ENCODE measurements at regions not wholly inside any gene's neighbourhood (a gene's known extent, or its start where the extent isn't known, plus 50 kb on each side); places are given as distances from the start of the nearest gene placed in this dataset.

GRCh38 chr4:129897111-129897510 is 801.2 kb downstream of the C4orf33 start:
- Histone ChIP-seq H3K18ac (ENCODE audit: low read length) (no peak overlapping the region), H3K14ac (ENCODE audit: low read length) (no peak overlapping the region), H2BK12ac (ENCODE audit: low read length) (no peak overlapping the region), H4K91ac (ENCODE audit: low read depth, low read length, poor library complexity) (no peak overlapping the region), H3K4me1 (ENCODE audit: control insufficient read depth in 2 of 2, insufficient read depth in 1 of 2, low read depth in 1 of 2, low read length in 2 of 2) (no peaks in the 10 kb centered on the region), H3K27ac (replicated peaks; ENCODE audit: low read length) (no peak overlapping the region), H3K9ac (ENCODE audit: low read depth, low read length, poor library complexity) (no peak overlapping the region), H2AK5ac (ENCODE audit: low read depth, low read length) (no peak overlapping the region), H2AFZ (ENCODE audit: low read length) (no peak overlapping the region), H3K4me2 (ENCODE audit: insufficient read depth, low read length, poor library complexity, severe bottlenecking) (no peak overlapping the region), H2BK5ac (ENCODE audit: low read length) (no peak overlapping the region), H3K4ac (ENCODE audit: low read length) (no peak overlapping the region), H2BK15ac (ENCODE audit: low read length) (no peak overlapping the region), H3K23ac (ENCODE audit: low read depth, low read length, poor library complexity) (no peak overlapping the region), H4K8ac (ENCODE audit: low read depth, low read length) (no peak overlapping the region), H3K36me3 (replicated peaks in 1 of 2; ENCODE audit: control insufficient read depth in 2 of 2, insufficient read depth in 2 of 2, low read length in 2 of 2) (no peaks in the 10 kb centered on the region), H3K4me3 (ENCODE audit: low read length in 2 of 2) (no peak overlapping the region), H3K9me3 (replicated peaks in 1 of 2; ENCODE audit: control insufficient read depth in 2 of 2, insufficient read depth in 1 of 2, low read depth in 1 of 2, low read length in 2 of 2) (peaks cover 0 to 2% of the 10 kb centered on the region in 2 donors), H2BK120ac (ENCODE audit: low read depth, low read length) (no peak overlapping the region), H3K27me3 (ENCODE audit: control insufficient read depth in 3 of 3, insufficient read depth in 3 of 3, low read depth in 1 of 3, low read length in 3 of 3) (peaks cover 0 to 3% (median 0%) of the 10 kb centered on the region in 3 experiments), H3K79me1 (ENCODE audit: low read depth, low read length) (no peaks in the 10 kb centered on the region)
- DNase-seq (ENCODE audit: low spot score) = no peak
- no CpG with 5 or more reads among the region's 2 CpGs for WGBS, 2 donors (ENCODE audit: extremely low coverage in 2 of 2, insufficient read length in 2 of 2, insufficient replicate concordance in 1 of 2)

GRCh38 chr4:129899849-129900248 is 803.9 kb downstream of the C4orf33 start:
- Histone ChIP-seq H4K8ac (ENCODE audit: low read depth, low read length) (no peak overlapping the region), H2BK5ac (ENCODE audit: low read length) (no peak overlapping the region), H3K23ac (ENCODE audit: low read depth, low read length, poor library complexity) (no peak overlapping the region), H2AFZ (ENCODE audit: low read length) (no peak overlapping the region), H3K4me2 (ENCODE audit: insufficient read depth, low read length, poor library complexity, severe bottlenecking) (no peak overlapping the region), H3K18ac (ENCODE audit: low read length) (no peak overlapping the region), H3K14ac (ENCODE audit: low read length) (no peak overlapping the region), H2BK15ac (ENCODE audit: low read length) (no peak overlapping the region), H3K36me3 (replicated peaks in 1 of 2; ENCODE audit: control insufficient read depth in 2 of 2, insufficient read depth in 2 of 2, low read length in 2 of 2) (no peaks in the 10 kb centered on the region), H3K27me3 (ENCODE audit: control insufficient read depth in 3 of 3, insufficient read depth in 3 of 3, low read depth in 1 of 3, low read length in 3 of 3) (peaks cover 0 to 3% (median 0%) of the 10 kb centered on the region in 3 experiments), H2BK12ac (ENCODE audit: low read length) (no peak overlapping the region), H3K4me3 (ENCODE audit: low read length in 2 of 2) (no peak overlapping the region), H3K4ac (ENCODE audit: low read length) (no peak overlapping the region), H4K91ac (ENCODE audit: low read depth, low read length, poor library complexity) (no peak overlapping the region), H3K9me3 (replicated peaks in 1 of 2; ENCODE audit: control insufficient read depth in 2 of 2, insufficient read depth in 1 of 2, low read depth in 1 of 2, low read length in 2 of 2) (peaks cover 0 to 2% of the 10 kb centered on the region in 2 donors), H2BK120ac (ENCODE audit: low read depth, low read length) (no peak overlapping the region), H3K79me1 (ENCODE audit: low read depth, low read length) (no peaks in the 10 kb centered on the region), H3K9ac (ENCODE audit: low read depth, low read length, poor library complexity) (no peak overlapping the region), H3K4me1 (ENCODE audit: control insufficient read depth in 2 of 2, insufficient read depth in 1 of 2, low read depth in 1 of 2, low read length in 2 of 2) (no peaks in the 10 kb centered on the region), H2AK5ac (ENCODE audit: low read depth, low read length) (no peak overlapping the region), H3K27ac (replicated peaks; ENCODE audit: low read length) (no peak overlapping the region)
- WGBS, 2 donors (ENCODE audit: extremely low coverage in 2 of 2, insufficient read length in 2 of 2, insufficient replicate concordance in 1 of 2) = no CpG with 5 or more reads among the region's 3 CpGs
- no peak for DNase-seq (ENCODE audit: low spot score)

DNA sequence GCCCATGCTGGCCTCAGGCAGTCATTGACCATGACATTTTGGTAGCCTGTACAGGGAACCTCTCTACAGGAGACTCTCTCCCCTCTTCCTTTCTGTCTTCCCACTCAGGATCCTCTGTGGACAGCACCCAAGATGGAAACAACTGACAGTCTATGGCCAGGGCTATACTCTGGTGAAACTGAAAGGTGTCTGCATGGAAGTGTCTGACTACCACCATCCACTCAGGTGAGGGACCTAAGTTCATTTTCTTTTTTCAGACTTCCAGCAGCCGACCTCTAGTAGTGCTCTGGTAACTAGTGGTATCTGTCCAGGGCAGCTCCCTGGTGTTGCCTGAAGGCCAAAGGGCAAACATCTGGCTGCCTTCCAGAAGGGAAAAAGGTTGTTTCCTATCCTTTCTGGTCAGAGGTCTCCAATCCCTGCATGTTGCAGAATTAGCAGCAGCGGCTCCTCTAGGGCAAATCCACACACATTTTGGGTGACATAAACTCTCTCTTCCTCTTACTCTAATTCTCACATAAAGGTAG is 804.5 kb downstream of the C4orf33 start:
- Histone ChIP-seq H2AK5ac (ENCODE audit: low read depth, low read length) (no peak overlapping the region), H3K14ac (ENCODE audit: low read length) (no peak overlapping the region), H3K79me1 (ENCODE audit: low read depth, low read length) (no peaks in the 10 kb centered on the region), H4K8ac (ENCODE audit: low read depth, low read length) (no peak overlapping the region), H3K4ac (ENCODE audit: low read length) (no peak overlapping the region), H3K4me3 (ENCODE audit: low read length in 2 of 2) (no peak overlapping the region), H2AFZ (ENCODE audit: low read length) (no peak overlapping the region), H2BK12ac (ENCODE audit: low read length) (no peak overlapping the region), H4K91ac (ENCODE audit: low read depth, low read length, poor library complexity) (no peak overlapping the region), H3K9me3 (replicated peaks in 1 of 2; ENCODE audit: control insufficient read depth in 2 of 2, insufficient read depth in 1 of 2, low read depth in 1 of 2, low read length in 2 of 2) (peaks cover 0 to 2% of the 10 kb centered on the region in 2 donors), H2BK15ac (ENCODE audit: low read length) (no peak overlapping the region), H3K4me1 (ENCODE audit: control insufficient read depth in 2 of 2, insufficient read depth in 1 of 2, low read depth in 1 of 2, low read length in 2 of 2) (no peaks in the 10 kb centered on the region), H2BK120ac (ENCODE audit: low read depth, low read length) (no peak overlapping the region), H3K36me3 (replicated peaks in 1 of 2; ENCODE audit: control insufficient read depth in 2 of 2, insufficient read depth in 2 of 2, low read length in 2 of 2) (no peaks in the 10 kb centered on the region), H2BK5ac (ENCODE audit: low read length) (no peak overlapping the region), H3K23ac (ENCODE audit: low read depth, low read length, poor library complexity) (no peak overlapping the region), H3K9ac (ENCODE audit: low read depth, low read length, poor library complexity) (no peak overlapping the region), H3K27me3 (ENCODE audit: control insufficient read depth in 3 of 3, insufficient read depth in 3 of 3, low read depth in 1 of 3, low read length in 3 of 3) (peaks cover 0 to 3% (median 0%) of the 10 kb centered on the region in 3 experiments), H3K18ac (ENCODE audit: low read length) (no peak overlapping the region), H3K27ac (replicated peaks; ENCODE audit: low read length) (no peak overlapping the region), H3K4me2 (ENCODE audit: insufficient read depth, low read length, poor library complexity, severe bottlenecking) (no peak overlapping the region)
- WGBS, 2 donors (ENCODE audit: extremely low coverage in 2 of 2, insufficient read length in 2 of 2, insufficient replicate concordance in 1 of 2) = no CpG with 5 or more reads among the region's 2 CpGs
- DNase-seq (ENCODE audit: low spot score) = no peak

- Histone ChIP-seq H2AFZ (ENCODE audit: low read length) (no peak overlapping the region), H2BK120ac (ENCODE audit: low read depth, low read length) (no peak overlapping the region), H3K4ac (ENCODE audit: low read length) (no peak overlapping the region), H2BK12ac (ENCODE audit: low read length) (no peak overlapping the region), H3K27me3 (ENCODE audit: control insufficient read depth in 3 of 3, insufficient read depth in 3 of 3, low read depth in 1 of 3, low read length in 3 of 3) (peaks cover 0 to 3% (median 0%) of the 10 kb centered on the region in 3 experiments), H3K18ac (ENCODE audit: low read length) (no peak overlapping the region), H3K4me1 (ENCODE audit: control insufficient read depth in 2 of 2, insufficient read depth in 1 of 2, low read depth in 1 of 2, low read length in 2 of 2) (no peaks in the 10 kb centered on the region), H2AK5ac (ENCODE audit: low read depth, low read length) (no peak overlapping the region), H3K36me3 (replicated peaks in 1 of 2; ENCODE audit: control insufficient read depth in 2 of 2, insufficient read depth in 2 of 2, low read length in 2 of 2) (no peaks in the 10 kb centered on the region), H3K14ac (ENCODE audit: low read length) (no peak overlapping the region), H2BK15ac (ENCODE audit: low read length) (no peak overlapping the region), H3K4me3 (ENCODE audit: low read length in 2 of 2) (no peak overlapping the region), H3K9ac (ENCODE audit: low read depth, low read length, poor library complexity) (no peak overlapping the region), H3K9me3 (replicated peaks in 1 of 2; ENCODE audit: control insufficient read depth in 2 of 2, insufficient read depth in 1 of 2, low read depth in 1 of 2, low read length in 2 of 2) (peaks cover 0 to 2% of the 10 kb centered on the region in 2 donors), H4K8ac (ENCODE audit: low read depth, low read length) (no peak overlapping the region), H2BK5ac (ENCODE audit: low read length) (no peak overlapping the region), H3K23ac (ENCODE audit: low read depth, low read length, poor library complexity) (no peak overlapping the region), H3K4me2 (ENCODE audit: insufficient read depth, low read length, poor library complexity, severe bottlenecking) (no peak overlapping the region), H3K79me1 (ENCODE audit: low read depth, low read length) (no peaks in the 10 kb centered on the region), H3K27ac (replicated peaks; ENCODE audit: low read length) (no peak overlapping the region), H4K91ac (ENCODE audit: low read depth, low read length, poor library complexity) (no peak overlapping the region)
- no CpG with 5 or more reads among the region's 1 CpG for WGBS, 2 donors (ENCODE audit: extremely low coverage in 2 of 2, insufficient read length in 2 of 2, insufficient replicate concordance in 1 of 2)
- DNase-seq (ENCODE audit: low spot score) = no peak
Observed at GRCh38 chr4:129901205-129901604, 805.3 kb downstream of the C4orf33 start.

All from neuronal stem cell (in vitro differentiated cells).